ENCODE measurements at regions not wholly inside any gene's neighbourhood (a gene's known extent, or its start where the extent isn't known, plus 50 kb on each side); places are given as distances from the start of the nearest gene placed in this dataset.

- DNase-seq = peak; percentile 2
Measured at GRCh38 chr6:51335543-51335942, 516.9 kb downstream of the TFAP2B start.

- DNase-seq = no peak
Measured at GRCh38 chr6:51336185-51336584, 517.5 kb downstream of the TFAP2B start.

GRCh38 chr6:51337277-51337676 lies 518.6 kb downstream of the TFAP2B start:
- DNase-seq = no peak

GRCh38 chr6:51339108-51339507 lies 520.4 kb downstream of the TFAP2B start:
- no peak for DNase-seq

GRCh38 chr6:51339728-51340127 lies 521.1 kb downstream of the TFAP2B start:
- no peak for DNase-seq

GRCh38 chr6:51342393-51342792 lies 523.7 kb downstream of the TFAP2B start:
- DNase-seq = no peak

GRCh38 chr6:51349857-51350256 lies 531.2 kb downstream of the TFAP2B start:
- DNase-seq = no peak

GRCh38 chr6:51350308-51350904 lies 531.7 kb downstream of the TFAP2B start:
- DNase-seq = peak; percentile 53

- no peak for DNase-seq
Measured at GRCh38 chr6:51352506-51353029, 533.9 kb downstream of the TFAP2B start.

GRCh38 chr6:51360287-51360686 lies 541.6 kb downstream of the TFAP2B start:
- no peak for DNase-seq

GRCh38 chr6:51365566-51365965 lies 546.9 kb downstream of the TFAP2B start:
- DNase-seq = no peak

- DNase-seq = no peak
Measured at GRCh38 chr6:51369485-51369884, 550.8 kb downstream of the TFAP2B start.

- no peak for DNase-seq
Measured at GRCh38 chr6:51382847-51383246, 564.2 kb downstream of the TFAP2B start.

GRCh38 chr6:51384736-51385135 lies 566.1 kb downstream of the TFAP2B start:
- no peak for DNase-seq

- DNase-seq = no peak
Measured at GRCh38 chr6:51386347-51386836, 567.7 kb downstream of the TFAP2B start.

GRCh38 chr6:51387907-51388306 lies 569.2 kb downstream of the TFAP2B start:
- DNase-seq = no peak

GRCh38 chr6:51394061-51394460 lies 575.4 kb downstream of the TFAP2B start:
- DNase-seq = no peak

- no peak for DNase-seq
Measured at GRCh38 chr6:51396583-51396982, 577.9 kb downstream of the TFAP2B start.

GRCh38 chr6:51398064-51398705 lies 579.5 kb downstream of the TFAP2B start:
- no peak for DNase-seq

- no peak for DNase-seq
Measured at GRCh38 chr6:51398793-51399192, 580.1 kb downstream of the TFAP2B start.

GRCh38 chr6:51410453-51410852 lies 591.8 kb downstream of the TFAP2B start:
- no peak for DNase-seq

GRCh38 chr6:51411496-51412125 lies 592.9 kb downstream of the TFAP2B start:
- no peak for DNase-seq

GRCh38 chr6:51414361-51414760 lies 595.7 kb downstream of the TFAP2B start:
- DNase-seq = no peak

GRCh38 chr6:51415501-51415900 lies 596.8 kb downstream of the TFAP2B start:
- no peak for DNase-seq

Data from hematopoietic multipotent progenitor cell treated with erythropoietin and hydrocortisone succinate and interleukin-3 and kit ligand, for 4 days (in vitro differentiated cells).